GM23338 (cell line): ENCODE measurements at regions not wholly inside any gene's neighbourhood (a gene's known extent, or its start where the extent isn't known, plus 50 kb on each side); places are given as distances from the start of the nearest gene placed in this dataset.

Experiments
- ATAC-seq: fragments of 200-7000 bp; cut with Tn5 transposase; 3 replicates; pipeline ENCODE4 v1.9.1; 2020
- DNase-seq: peaks from one replicate; pipeline ENCODE4 v3.0.0-alpha.2; 2015; ENCODE audit warnings: low spot score
- H2AFZ ChIP-seq: fragments of 200-600 bp; sonication (generic); 2 replicates; pipeline ENCODE4 v1.8.0; 2016; ENCODE audit warnings: antibody characterized with exemption, mild to moderate bottlenecking, moderate library complexity
- H3F3A ChIP-seq: fragments of 200-600 bp; sonication (generic); replicated peaks from 2 replicates; pipeline ENCODE4 v1.8.0; 2017; ENCODE audit warnings: antibody characterized with exemption, mixed run types, low read depth
- H3K27ac ChIP-seq: fragments of 200-600 bp; sonication (generic); 2 replicates; pipeline ENCODE4 v1.6.1; 2016; ENCODE audit warnings: low read depth
- H3K27me3 ChIP-seq: fragments of 200-600 bp; sonication (generic); 2 replicates; pipeline ENCODE4 v1.8.0; 2016; ENCODE audit warnings: mild to moderate bottlenecking, mixed run types, moderate library complexity; ENCODE audit not compliant: insufficient read depth
- H3K36me3 ChIP-seq: fragments of 200-600 bp; sonication (generic); 2 replicates; pipeline ENCODE4 v1.8.0; 2016; ENCODE audit warnings: mild to moderate bottlenecking; ENCODE audit not compliant: insufficient read depth
- H3K4me1 ChIP-seq: fragments of 200-600 bp; sonication (generic); 2 replicates; pipeline ENCODE4 v1.8.0; 2016; ENCODE audit warnings: mild to moderate bottlenecking, moderate library complexity; ENCODE audit not compliant: insufficient read depth
- H3K4me2 ChIP-seq: fragments of 200-600 bp; sonication (generic); 2 replicates; pipeline ENCODE4 v1.7.1; 2017; ENCODE audit warnings: mixed run types
- H3K4me3 ChIP-seq: fragments of 200-600 bp; sonication (generic); 2 replicates; pipeline ENCODE4 v1.6.1; 2016; ENCODE audit warnings: mixed run types
- H3K79me2 ChIP-seq: fragments of 200-600 bp; sonication (generic); replicated peaks from 2 replicates; pipeline ENCODE4 v1.8.0; 2017; ENCODE audit warnings: mild to moderate bottlenecking; ENCODE audit not compliant: insufficient read depth
- H3K9me2 ChIP-seq: fragments of 200-600 bp; sonication (generic); 2 replicates; pipeline ENCODE4 v1.8.0; 2017; ENCODE audit not compliant: insufficient read depth
- H4K20me1 ChIP-seq: fragments of 200-600 bp; sonication (generic); replicated peaks from 2 replicates; pipeline ENCODE4 v1.8.0; 2017; ENCODE audit warnings: mild to moderate bottlenecking; ENCODE audit not compliant: insufficient read depth
- H3K27ac Mint-ChIP-seq: 2 replicates; pipeline ENCODE4 v1.8.0; 2020; ENCODE audit warnings: inconsistent platforms, mild to moderate bottlenecking, moderate library complexity, mixed read lengths
- H3K27me3 Mint-ChIP-seq: 3 replicates; pipeline ENCODE4 v1.8.0; 2022; ENCODE audit warnings: low read depth, mild to moderate bottlenecking, moderate library complexity, mixed read lengths, inconsistent platforms; ENCODE audit not compliant: insufficient read depth, poor library complexity
- H3K36me3 Mint-ChIP-seq: 3 replicates; pipeline ENCODE4 v1.8.0; 2021; ENCODE audit warnings: low read depth, mild to moderate bottlenecking, inconsistent platforms, moderate library complexity, mixed read lengths
- H3K4me1 Mint-ChIP-seq: 3 replicates; pipeline ENCODE4 v1.8.0; 2020; ENCODE audit warnings: mild to moderate bottlenecking, inconsistent platforms, mixed read lengths
- H3K4me3 Mint-ChIP-seq: 3 replicates; pipeline ENCODE4 v1.8.0; 2021; ENCODE audit warnings: moderate library complexity, mild to moderate bottlenecking, inconsistent platforms, mixed read lengths
- H3K9me3 Mint-ChIP-seq: 3 replicates; pipeline ENCODE4 v1.8.0; 2020; ENCODE audit warnings: moderate library complexity, mild to moderate bottlenecking, inconsistent platforms, mixed read lengths
- CREB1 ChIP-seq: fragments of 250-450 bp; sonication (Bioruptor Pico); IDR thresholded peaks from 2 replicates; pipeline ENCODE4 v1.5.0; 2020; ENCODE audit warnings: low read depth, mild to moderate bottlenecking, moderate library complexity
- EZH2 ChIP-seq: fragments of 200-600 bp; sonication (generic); IDR thresholded peaks from one replicate; pipeline ENCODE4 v1.8.0; 2017; ENCODE audit warnings: antibody characterized with exemption, mild to moderate bottlenecking, low read depth; ENCODE audit not compliant: unreplicated experiment
- EZH2phosphoT487 ChIP-seq: fragments of 200-600 bp; sonication (generic); IDR thresholded peaks from one replicate; pipeline ENCODE4 v1.8.1; 2018; ENCODE audit warnings: antibody characterized with exemption; ENCODE audit not compliant: unreplicated experiment
- JUNB ChIP-seq: IDR thresholded peaks from one replicate; pipeline ENCODE4 v1.6.1; 2016; ENCODE audit warnings: antibody characterized with exemption; ENCODE audit not compliant: unreplicated experiment
- NANOG ChIP-seq: IDR thresholded peaks from 2 replicates; pipeline ENCODE4 v1.6.1; 2016; ENCODE audit warnings: antibody characterized with exemption, borderline replicate concordance
- POLR2AphosphoS5 ChIP-seq: IDR thresholded peaks from 2 replicates; pipeline ENCODE4 v1.6.1; 2016; ENCODE audit warnings: antibody characterized with exemption, low read depth
- REST ChIP-seq: IDR thresholded peaks from one replicate; pipeline ENCODE4 v1.6.1; 2018; ENCODE audit warnings: antibody characterized with exemption; ENCODE audit not compliant: unreplicated experiment
- STAT1 ChIP-seq: IDR thresholded peaks from one replicate; pipeline ENCODE4 v1.6.1; 2016; ENCODE audit warnings: antibody characterized with exemption; ENCODE audit not compliant: unreplicated experiment
- ZNF114 ChIP-seq: fragments of 250-450 bp; sonication (Bioruptor Pico); IDR thresholded peaks from 2 replicates; pipeline ENCODE4 v1.5.0; 2020; ENCODE audit warnings: mild to moderate bottlenecking, moderate library complexity
- ZNF331 ChIP-seq: fragments of 250-450 bp; sonication (Bioruptor Pico); IDR thresholded peaks from 2 replicates; pipeline ENCODE4 v1.5.0; 2020; ENCODE audit warnings: low read depth, mild to moderate bottlenecking, moderate library complexity
- TF ChIP-seq, protein P1 (sequence below): IDR thresholded peaks from 2 replicates; pipeline ENCODE4 v1.6.1; 2016; ENCODE audit warnings: antibody characterized with exemption
- TF ChIP-seq, protein P2 (sequence below), 2 experiments: fragments of 200-600 bp in 1 of 2; sonication (generic) in 1 of 2; conservative IDR thresholded peaks; 2 replicates each; pipeline versions ENCODE4 v1.5.1 to v1.6.1; 2016 to 2017; ENCODE audit warnings: antibody characterized with exemption in 2 of 2, low read depth in 2 of 2, mild to moderate bottlenecking in 2 of 2, moderate library complexity in 1 of 2
- TF ChIP-seq, protein P3 (sequence below): fragments of 250-450 bp; sonication (Bioruptor Pico); IDR thresholded peaks from 2 replicates; pipeline ENCODE4 v1.5.0; 2020; ENCODE audit warnings: mild to moderate bottlenecking, moderate library complexity

DNA sequence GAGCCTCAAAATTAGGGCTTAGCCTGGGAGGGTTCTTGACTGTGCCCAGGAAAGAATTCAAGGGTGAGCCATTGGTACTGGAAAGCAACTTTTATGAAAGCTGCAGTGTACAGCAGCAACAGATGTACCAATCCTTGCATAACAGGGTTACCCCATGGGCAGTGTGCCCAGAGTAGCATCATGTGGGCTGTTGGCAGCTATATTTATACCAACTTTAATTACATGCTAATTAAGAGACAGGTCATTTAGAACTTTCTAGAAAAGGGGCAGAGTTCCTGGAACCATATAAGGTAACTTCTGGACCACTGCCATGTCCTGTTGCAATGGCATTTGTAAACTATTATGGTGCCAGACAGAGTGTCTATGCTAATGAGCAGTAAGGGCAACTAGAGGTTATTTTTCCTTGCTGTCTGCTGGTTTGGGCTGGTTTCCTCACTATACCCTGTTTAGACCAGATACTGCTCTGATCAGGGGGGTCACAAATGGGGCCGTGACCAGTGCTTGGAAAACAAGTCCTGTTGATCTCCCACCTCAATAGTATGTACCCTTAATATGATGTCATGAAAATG, 1120.5 kb upstream of the RAG2 start:
- H3K4me1 ChIP-seq, result no peaks in the 10 kb centered on the region
- no peaks in the 10 kb centered on the region for H3K27me3 Mint-ChIP-seq

More for the DNA sequence above, 1120.5 kb upstream of the RAG2 start:
- DNase-seq, result no peak
- Histone ChIP-seq H3K27me3 (no peaks in the 10 kb centered on the region), H3F3A (no peaks in the 10 kb centered on the region), H3K4me2 (no peak overlapping the region), H3K79me2 (no peaks in the 10 kb centered on the region), H3K4me3 (no peak overlapping the region), H3K36me3 (peaks cover 5% of the 10 kb centered on the region; the same call in 1 of the 2 replicates), H3K9me2 (no peaks in the 10 kb centered on the region), H3K27ac (no peak overlapping the region), H2AFZ (no peak overlapping the region), H4K20me1 (no peaks in the 10 kb centered on the region)
- no peak for TF ChIP-seq STAT1
- TF ChIP-seq, protein P1, sequence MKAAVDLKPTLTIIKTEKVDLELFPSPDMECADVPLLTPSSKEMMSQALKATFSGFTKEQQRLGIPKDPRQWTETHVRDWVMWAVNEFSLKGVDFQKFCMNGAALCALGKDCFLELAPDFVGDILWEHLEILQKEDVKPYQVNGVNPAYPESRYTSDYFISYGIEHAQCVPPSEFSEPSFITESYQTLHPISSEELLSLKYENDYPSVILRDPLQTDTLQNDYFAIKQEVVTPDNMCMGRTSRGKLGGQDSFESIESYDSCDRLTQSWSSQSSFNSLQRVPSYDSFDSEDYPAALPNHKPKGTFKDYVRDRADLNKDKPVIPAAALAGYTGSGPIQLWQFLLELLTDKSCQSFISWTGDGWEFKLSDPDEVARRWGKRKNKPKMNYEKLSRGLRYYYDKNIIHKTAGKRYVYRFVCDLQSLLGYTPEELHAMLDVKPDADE, result no peak
- TF ChIP-seq EZH2phosphoT487, result no peak
- TF ChIP-seq, protein P2, sequence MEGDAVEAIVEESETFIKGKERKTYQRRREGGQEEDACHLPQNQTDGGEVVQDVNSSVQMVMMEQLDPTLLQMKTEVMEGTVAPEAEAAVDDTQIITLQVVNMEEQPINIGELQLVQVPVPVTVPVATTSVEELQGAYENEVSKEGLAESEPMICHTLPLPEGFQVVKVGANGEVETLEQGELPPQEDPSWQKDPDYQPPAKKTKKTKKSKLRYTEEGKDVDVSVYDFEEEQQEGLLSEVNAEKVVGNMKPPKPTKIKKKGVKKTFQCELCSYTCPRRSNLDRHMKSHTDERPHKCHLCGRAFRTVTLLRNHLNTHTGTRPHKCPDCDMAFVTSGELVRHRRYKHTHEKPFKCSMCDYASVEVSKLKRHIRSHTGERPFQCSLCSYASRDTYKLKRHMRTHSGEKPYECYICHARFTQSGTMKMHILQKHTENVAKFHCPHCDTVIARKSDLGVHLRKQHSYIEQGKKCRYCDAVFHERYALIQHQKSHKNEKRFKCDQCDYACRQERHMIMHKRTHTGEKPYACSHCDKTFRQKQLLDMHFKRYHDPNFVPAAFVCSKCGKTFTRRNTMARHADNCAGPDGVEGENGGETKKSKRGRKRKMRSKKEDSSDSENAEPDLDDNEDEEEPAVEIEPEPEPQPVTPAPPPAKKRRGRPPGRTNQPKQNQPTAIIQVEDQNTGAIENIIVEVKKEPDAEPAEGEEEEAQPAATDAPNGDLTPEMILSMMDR (conservative IDR thresholded peaks at IDR 0.05; ENCODE audit: low read depth in 2 of 2), result no peak
- no peak for TF ChIP-seq POLR2AphosphoS5
- TF ChIP-seq ZNF331, result no peak
- TF ChIP-seq JUNB, result no peak
- no peak for TF ChIP-seq NANOG
- TF ChIP-seq CREB1 (CRISPR knock-in tag), result no peak
- no peak for TF ChIP-seq REST
- TF ChIP-seq EZH2, result no peak
- TF ChIP-seq ZNF114 (CRISPR knock-in tag), result no peak
- TF ChIP-seq, protein P3, sequence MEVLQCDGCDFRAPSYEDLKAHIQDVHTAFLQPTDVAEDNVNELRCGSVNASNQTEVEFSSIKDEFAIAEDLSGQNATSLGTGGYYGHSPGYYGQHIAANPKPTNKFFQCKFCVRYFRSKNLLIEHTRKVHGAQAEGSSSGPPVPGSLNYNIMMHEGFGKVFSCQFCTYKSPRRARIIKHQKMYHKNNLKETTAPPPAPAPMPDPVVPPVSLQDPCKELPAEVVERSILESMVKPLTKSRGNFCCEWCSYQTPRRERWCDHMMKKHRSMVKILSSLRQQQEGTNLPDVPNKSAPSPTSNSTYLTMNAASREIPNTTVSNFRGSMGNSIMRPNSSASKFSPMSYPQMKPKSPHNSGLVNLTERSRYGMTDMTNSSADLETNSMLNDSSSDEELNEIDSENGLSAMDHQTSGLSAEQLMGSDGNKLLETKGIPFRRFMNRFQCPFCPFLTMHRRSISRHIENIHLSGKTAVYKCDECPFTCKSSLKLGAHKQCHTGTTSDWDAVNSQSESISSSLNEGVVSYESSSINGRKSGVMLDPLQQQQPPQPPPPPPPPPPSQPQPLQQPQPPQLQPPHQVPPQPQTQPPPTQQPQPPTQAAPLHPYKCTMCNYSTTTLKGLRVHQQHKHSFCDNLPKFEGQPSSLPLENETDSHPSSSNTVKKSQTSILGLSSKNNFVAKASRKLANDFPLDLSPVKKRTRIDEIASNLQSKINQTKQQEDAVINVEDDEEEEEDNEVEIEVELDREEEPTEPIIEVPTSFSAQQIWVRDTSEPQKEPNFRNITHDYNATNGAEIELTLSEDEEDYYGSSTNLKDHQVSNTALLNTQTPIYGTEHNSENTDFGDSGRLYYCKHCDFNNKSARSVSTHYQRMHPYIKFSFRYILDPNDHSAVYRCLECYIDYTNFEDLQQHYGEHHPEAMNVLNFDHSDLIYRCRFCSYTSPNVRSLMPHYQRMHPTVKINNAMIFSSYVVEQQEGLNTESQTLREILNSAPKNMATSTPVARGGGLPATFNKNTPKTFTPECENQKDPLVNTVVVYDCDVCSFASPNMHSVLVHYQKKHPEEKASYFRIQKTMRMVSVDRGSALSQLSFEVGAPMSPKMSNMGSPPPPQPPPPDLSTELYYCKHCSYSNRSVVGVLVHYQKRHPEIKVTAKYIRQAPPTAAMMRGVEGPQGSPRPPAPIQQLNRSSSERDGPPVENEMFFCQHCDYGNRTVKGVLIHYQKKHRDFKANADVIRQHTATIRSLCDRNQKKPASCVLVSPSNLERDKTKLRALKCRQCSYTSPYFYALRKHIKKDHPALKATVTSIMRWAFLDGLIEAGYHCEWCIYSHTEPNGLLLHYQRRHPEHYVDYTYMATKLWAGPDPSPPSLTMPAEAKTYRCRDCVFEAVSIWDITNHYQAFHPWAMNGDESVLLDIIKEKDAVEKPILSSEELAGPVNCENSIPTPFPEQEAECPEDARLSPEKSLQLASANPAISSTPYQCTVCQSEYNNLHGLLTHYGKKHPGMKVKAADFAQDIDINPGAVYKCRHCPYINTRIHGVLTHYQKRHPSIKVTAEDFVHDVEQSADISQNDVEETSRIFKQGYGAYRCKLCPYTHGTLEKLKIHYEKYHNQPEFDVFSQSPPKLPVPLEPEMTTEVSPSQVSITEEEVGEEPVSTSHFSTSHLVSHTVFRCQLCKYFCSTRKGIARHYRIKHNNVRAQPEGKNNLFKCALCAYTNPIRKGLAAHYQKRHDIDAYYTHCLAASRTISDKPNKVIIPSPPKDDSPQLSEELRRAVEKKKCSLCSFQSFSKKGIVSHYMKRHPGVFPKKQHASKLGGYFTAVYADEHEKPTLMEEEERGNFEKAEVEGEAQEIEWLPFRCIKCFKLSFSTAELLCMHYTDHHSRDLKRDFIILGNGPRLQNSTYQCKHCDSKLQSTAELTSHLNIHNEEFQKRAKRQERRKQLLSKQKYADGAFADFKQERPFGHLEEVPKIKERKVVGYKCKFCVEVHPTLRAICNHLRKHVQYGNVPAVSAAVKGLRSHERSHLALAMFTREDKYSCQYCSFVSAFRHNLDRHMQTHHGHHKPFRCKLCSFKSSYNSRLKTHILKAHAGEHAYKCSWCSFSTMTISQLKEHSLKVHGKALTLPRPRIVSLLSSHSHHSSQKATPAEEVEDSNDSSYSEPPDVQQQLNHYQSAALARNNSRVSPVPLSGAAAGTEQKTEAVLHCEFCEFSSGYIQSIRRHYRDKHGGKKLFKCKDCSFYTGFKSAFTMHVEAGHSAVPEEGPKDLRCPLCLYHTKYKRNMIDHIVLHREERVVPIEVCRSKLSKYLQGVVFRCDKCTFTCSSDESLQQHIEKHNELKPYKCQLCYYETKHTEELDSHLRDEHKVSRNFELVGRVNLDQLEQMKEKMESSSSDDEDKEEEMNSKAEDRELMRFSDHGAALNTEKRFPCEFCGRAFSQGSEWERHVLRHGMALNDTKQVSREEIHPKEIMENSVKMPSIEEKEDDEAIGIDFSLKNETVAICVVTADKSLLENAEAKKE (CRISPR knock-in tag), result no peak
- Mint-ChIP-seq H3K27ac (no peak overlapping the region), H3K36me3 (no peaks in the 10 kb centered on the region), H3K9me3 (0 out of 3 replicates have a peak, but pooled peaks cover 3% of the 10 kb centered on the region), H3K4me1 (no peaks in the 10 kb centered on the region), H3K4me3 (no peak overlapping the region)
- ATAC-seq, result no peak
